ENCODE measurements at regions not wholly inside any gene's neighbourhood (a gene's known extent, or its start where the extent isn't known, plus 50 kb on each side); places are given as distances from the start of the nearest gene placed in this dataset.
A peak's percentile ranks its signal among the peaks of the same experiment; 100 is the strongest.

- H3K27ac ChIP-seq: peak overlapping the region in 1 of 4 donors; percentile 91
- no peaks in the 10 kb centered on the region for H3K36me3 ChIP-seq
- no peak for DNase-seq
- no peaks in the 10 kb centered on the region for H3K9me3 ChIP-seq
- H3K4me3 ChIP-seq: no peak overlapping the region
- TF ChIP-seq POLR2AphosphoS5 (IDR thresholded peaks at IDR 0.05) (no peak), EP300 (IDR thresholded peaks at IDR 0.05; ENCODE audit: low read depth) (no peak), CTCF (IDR thresholded peaks at IDR 0.05) (no peak), POLR2A (IDR thresholded peaks at IDR 0.05) (no peak)
- in situ Hi-C loops (cut with MboI; ENCODE audit: low pct_ligation_motif_present in 1 of 4, low pct_unique_long_range_greater_than_20kb in 1 of 4, low sequenced_read_pairs in 3 of 4): no loop called here
- H3K4me1 ChIP-seq: peaks cover 42 to 69% (median 66%) of the 10 kb centered on the region in 4 donors
- H3K27me3 ChIP-seq: no peaks in the 10 kb centered on the region
- intact Hi-C loops (cut with DNase I; ENCODE audit: low total_unique reads): no loop called here
- 81 to 88% methylated on average over 12 to 13 of the region's 13 CpGs for WGBS, 2 donors (ENCODE audit: low coverage in 1 of 2)
These were observed 161.5 kb downstream of the TOMM20 start for GRCh38 chr1:234967121-234967520.

- intact Hi-C loops (cut with DNase I; ENCODE audit: low total_unique reads): no loop called here
- H3K4me3 ChIP-seq: no peak overlapping the region
- H3K9me3 ChIP-seq: no peaks in the 10 kb centered on the region
- no peaks in the 10 kb centered on the region for H3K36me3 ChIP-seq
- H3K27me3 ChIP-seq: no peaks in the 10 kb centered on the region
- H3K4me1 ChIP-seq: peaks cover 30 to 66% (median 64%) of the 10 kb centered on the region in 4 donors
- TF ChIP-seq POLR2AphosphoS5 (IDR thresholded peaks at IDR 0.05) (no peak), POLR2A (IDR thresholded peaks at IDR 0.05) (no peak), EP300 (IDR thresholded peaks at IDR 0.05; ENCODE audit: low read depth) (no peak), CTCF (IDR thresholded peaks at IDR 0.05) (no peak)
- H3K27ac ChIP-seq: peak overlapping the region; percentile 88 to 94 (median 90)
- DNase-seq: no peak
- in situ Hi-C loops (cut with MboI; ENCODE audit: low pct_ligation_motif_present in 1 of 4, low pct_unique_long_range_greater_than_20kb in 1 of 4, low sequenced_read_pairs in 3 of 4): no loop called here
These were observed 163.5 kb downstream of the TOMM20 start for GRCh38 chr1:234965111-234965510.

GRCh38 chr1:234963904-234964702 lies 164.5 kb downstream of the TOMM20 start:
- in situ Hi-C loops (cut with MboI; ENCODE audit: low pct_ligation_motif_present in 1 of 4, low pct_unique_long_range_greater_than_20kb in 1 of 4, low sequenced_read_pairs in 3 of 4): no loop called here
- intact Hi-C loops (cut with DNase I; ENCODE audit: low total_unique reads): loop anchor here (1.0 kb wide), 1 partner anchor 47 kb away; no protein-coding TSS in a partner anchor
- WGBS, 2 donors (ENCODE audit: low coverage in 1 of 2): 30 to 31% methylated on average over 13 to 15 of the region's 15 CpGs
- Histone ChIP-seq H3K36me3 (no peaks in the 10 kb centered on the region), H3K4me1 (peaks cover 35 to 66% (median 62%) of the 10 kb centered on the region in 4 donors), H3K27me3 (no peaks in the 10 kb centered on the region), H3K27ac (peak overlapping the region; percentile 88 to 94 (median 90)), H3K4me3 (no peak overlapping the region), H3K9me3 (no peaks in the 10 kb centered on the region)
- no peak for DNase-seq
- TF ChIP-seq POLR2AphosphoS5 (IDR thresholded peaks at IDR 0.05) (peak in 1 of 3 donors; percentile 41), CTCF (IDR thresholded peaks at IDR 0.05) (peak in 2 of 5 experiments; percentile 9 to 22), POLR2A (IDR thresholded peaks at IDR 0.05) (no peak)

GRCh38 chr1:234963180-234963903 lies 165.3 kb downstream of the TOMM20 start:
- WGBS, 2 donors (ENCODE audit: low coverage in 1 of 2): 18 to 32% methylated on average over 12 to 15 of the region's 15 CpGs
- peak overlapping the region; percentile 88 to 94 (median 90) for H3K27ac ChIP-seq
- intact Hi-C loops (cut with DNase I; ENCODE audit: low total_unique reads): no loop called here
- TF ChIP-seq POLR2A (IDR thresholded peaks at IDR 0.05) (no peak), POLR2AphosphoS5 (IDR thresholded peaks at IDR 0.05) (peak; percentile 16 to 65 (median 50))
- no peaks in the 10 kb centered on the region for H3K9me3 ChIP-seq
- peaks cover 35 to 69% (median 67%) of the 10 kb centered on the region in 4 donors for H3K4me1 ChIP-seq
- no peaks in the 10 kb centered on the region for H3K36me3 ChIP-seq
- H3K27me3 ChIP-seq: no peaks in the 10 kb centered on the region
- in situ Hi-C loops (cut with MboI; ENCODE audit: low pct_ligation_motif_present in 1 of 4, low pct_unique_long_range_greater_than_20kb in 1 of 4, low sequenced_read_pairs in 3 of 4): no loop called here
- DNase-seq: peak; percentile 88
- no peak overlapping the region for H3K4me3 ChIP-seq

Data from transverse colon (tissue), 4 donors.